CD4-positive, alpha-beta T cell (primary cell): ENCODE measurements at regions not wholly inside any gene's neighbourhood (a gene's known extent, or its start where the extent isn't known, plus 50 kb on each side); places are given as distances from the start of the nearest gene placed in this dataset.

Source experiments
- ATAC-seq: fragments of 200-7000 bp; cut with Tn5 transposase; one replicate; pipeline ENCODE4 v1.10.0; 2022; ENCODE audit warnings: mild to moderate bottlenecking; ENCODE audit not compliant: poor library complexity
- CTCF ChIA-PET: fragments of 350-600 bp; sonication (Branson Sonifier 250); formaldehyde crosslinking; loops from one replicate; lab custom pipeline; 2021; ENCODE audit warnings: antibody characterized with exemption, inconsistent platforms; lab: Charles Lee
- POLR2A ChIA-PET: fragments of 350-600 bp; sonication (Branson Sonifier 250); formaldehyde crosslinking; loops from one replicate; lab custom pipeline; 2021; ENCODE audit warnings: antibody characterized with exemption, inconsistent platforms; lab: Charles Lee
- DNase-seq, 14 experiments: peaks; one replicate each; pipeline ENCODE4 v3.0.0-alpha.2; 2013 to 2020; ENCODE audit warnings: mixed read lengths in 2 of 14
- H3K27ac ChIP-seq, 2 donors: one replicate each; pipeline versions ENCODE4 v1.5.1 to v1.7.0; 2013; ENCODE audit warnings: low read length in 2 of 2, low read depth in 1 of 2, mild to moderate bottlenecking in 1 of 2
- H3K27me3 ChIP-seq, 2 experiments: 1 replicate in 1 of 2; 2 replicates in 1 of 2; pipeline versions ENCODE4 v1.6.1 to v1.7.0; 2013; ENCODE audit warnings: low read length in 2 of 2, control low read depth in 1 of 2, mild to moderate bottlenecking in 1 of 2, moderate library complexity in 1 of 2; ENCODE audit not compliant: insufficient read depth in 2 of 2, control insufficient read depth in 1 of 2
- H3K36me3 ChIP-seq: one replicate; pipeline ENCODE4 v1.6.1; 2013; ENCODE audit warnings: low read length, control low read depth; ENCODE audit not compliant: insufficient read depth
- H3K4me1 ChIP-seq: one replicate; pipeline ENCODE4 v1.6.1; 2013; ENCODE audit warnings: low read length, control low read depth; ENCODE audit not compliant: insufficient read depth
- H3K4me3 ChIP-seq: one replicate; pipeline ENCODE4 v1.5.1; 2013; ENCODE audit warnings: mild to moderate bottlenecking, low read length, moderate library complexity
- H3K9me3 ChIP-seq, 2 experiments: 1 replicate in 1 of 2; 2 replicates in 1 of 2; pipeline versions ENCODE4 v1.6.1 to v1.7.0; 2013; ENCODE audit warnings: low read length in 2 of 2, mild to moderate bottlenecking in 2 of 2, control low read depth in 1 of 2, moderate library complexity in 1 of 2; ENCODE audit not compliant: control insufficient read depth in 1 of 2, insufficient read depth in 1 of 2
- H3K27ac Mint-ChIP-seq: one replicate; pipeline ENCODE4 v1.8.0; 2020; ENCODE audit warnings: mixed read lengths
- H3K27me3 Mint-ChIP-seq: one replicate; pipeline ENCODE4 v1.8.0; 2021; ENCODE audit warnings: mixed read lengths
- H3K36me3 Mint-ChIP-seq: one replicate; pipeline ENCODE4 v1.8.0; 2021; ENCODE audit warnings: low read depth, mixed read lengths
- H3K4me1 Mint-ChIP-seq: one replicate; pipeline ENCODE4 v1.8.0; 2021; ENCODE audit warnings: low read depth, mixed read lengths
- H3K4me3 Mint-ChIP-seq: one replicate; pipeline ENCODE4 v1.8.0; 2020; ENCODE audit warnings: mild to moderate bottlenecking, mixed read lengths
- H3K9me3 Mint-ChIP-seq: one replicate; pipeline ENCODE4 v1.8.0; 2020; ENCODE audit warnings: mixed read lengths
- CTCF ChIP-seq: fragments of 200-600 bp; IDR thresholded peaks from one replicate; pipeline ENCODE4 v1.8.0; 2022; ENCODE audit warnings: antibody characterized with exemption, mild to moderate bottlenecking
- intact Hi-C, 2 experiments: fragments of 100-400 bp; cut with DNase I in 1 of 2; cut with micrococcal nuclease in 1 of 2; formaldehyde crosslinking; loops; one replicate each; pipeline versions ENCODE4 v1.15.1 to v1.9.0; 2023 to 2025; cut with DNase I, micrococcal nuclease

- DNase-seq, result no peak
- Mint-ChIP-seq H3K4me3 (no peak overlapping the region), H3K4me1 (no peaks in the 10 kb centered on the region), H3K9me3 (peaks cover 2% of the 10 kb centered on the region), H3K36me3 (no peaks in the 10 kb centered on the region), H3K27me3 (no peaks in the 10 kb centered on the region), H3K27ac (no peak overlapping the region)
- Histone ChIP-seq H3K9me3 (no peaks in the 10 kb centered on the region), H3K4me3 (no peak overlapping the region), H3K4me1 (no peaks in the 10 kb centered on the region), H3K27me3 (no peaks in the 10 kb centered on the region), H3K27ac (no peak overlapping the region), H3K36me3 (no peaks in the 10 kb centered on the region)
- no peak for TF ChIP-seq CTCF
- ChIA-PET CTCF (no interaction called here), POLR2A (no interaction called here)
- intact Hi-C loops, result no loop called here
- ATAC-seq, result no peak
Measured at GRCh38 chr20:7505835-7506221, 434.4 kb downstream of the HAO1 start.

GRCh38 chr20:7516621-7517111 is 423.6 kb downstream of the HAO1 start:
- no peak for TF ChIP-seq CTCF
- Mint-ChIP-seq H3K4me3 (no peak overlapping the region), H3K4me1 (no peaks in the 10 kb centered on the region), H3K36me3 (no peaks in the 10 kb centered on the region), H3K27me3 (no peaks in the 10 kb centered on the region), H3K27ac (no peak overlapping the region), H3K9me3 (peaks cover 6% of the 10 kb centered on the region)
- no peaks in the 10 kb centered on the region for H3K36me3 ChIP-seq
- H3K27me3 ChIP-seq, result no peaks in the 10 kb centered on the region
- DNase-seq (no peak), ATAC-seq (no peak)
- intact Hi-C loops, result no loop called here
- H3K27ac ChIP-seq, result no peak overlapping the region
- H3K4me1 ChIP-seq, result no peaks in the 10 kb centered on the region
- H3K9me3 ChIP-seq, result no peaks in the 10 kb centered on the region
- CTCF ChIA-PET, result no interaction called here
- H3K4me3 ChIP-seq, result no peak overlapping the region
- POLR2A ChIA-PET, result no interaction called here

GRCh38 chr20:7520361-7520760 is 419.9 kb downstream of the HAO1 start:
- Histone ChIP-seq H3K36me3 (no peaks in the 10 kb centered on the region), H3K4me3 (no peak overlapping the region), H3K9me3 (peaks cover 0 to 3% of the 10 kb centered on the region in 2 experiments), H3K27me3 (no peaks in the 10 kb centered on the region), H3K27ac (no peak overlapping the region), H3K4me1 (no peaks in the 10 kb centered on the region)
- Mint-ChIP-seq H3K27me3 (no peaks in the 10 kb centered on the region), H3K9me3 (peaks cover 3% of the 10 kb centered on the region), H3K27ac (no peak overlapping the region), H3K36me3 (no peaks in the 10 kb centered on the region), H3K4me3 (no peak overlapping the region), H3K4me1 (no peaks in the 10 kb centered on the region)
- POLR2A ChIA-PET, result no interaction called here
- ATAC-seq, result no peak
- CTCF ChIA-PET, result no interaction called here
- DNase-seq, result no peak
- TF ChIP-seq CTCF, result no peak
- intact Hi-C loops, result no loop called here
